Parathyroid adenoma (tissue), 2 donors: ENCODE measurements at regions not wholly inside any gene's neighbourhood (a gene's known extent, or its start where the extent isn't known, plus 50 kb on each side); places are given as distances from the start of the nearest gene placed in this dataset.

ENCODE experiments used
- H2AFZ ChIP-seq: fragments of 300-600 bp; sonication (generic); one replicate; pipeline ENCODE4 v1.7.0; 2017; ENCODE audit warnings: antibody characterized with exemption, mild to moderate bottlenecking
- H3K27ac ChIP-seq: fragments of 300-600 bp; sonication (generic); one replicate; pipeline ENCODE4 v1.7.0; 2017
- H3K27me3 ChIP-seq: fragments of 300-600 bp; sonication (generic); one replicate; pipeline ENCODE4 v1.7.0; 2017; ENCODE audit warnings: low read length; ENCODE audit not compliant: control insufficient read depth, insufficient read depth
- H3K36me3 ChIP-seq: fragments of 300-600 bp; sonication (generic); one replicate; pipeline ENCODE4 v1.7.0; 2017; ENCODE audit warnings: low read length; ENCODE audit not compliant: control insufficient read depth, insufficient read depth
- H3K4me1 ChIP-seq: fragments of 300-600 bp; sonication (generic); one replicate; pipeline ENCODE4 v1.7.0; 2017; ENCODE audit warnings: control low read depth
- H3K4me2 ChIP-seq: fragments of 300-600 bp; sonication (generic); one replicate; pipeline ENCODE4 v1.7.0; 2017; ENCODE audit warnings: low read length
- H3K4me3 ChIP-seq: fragments of 300-600 bp; sonication (generic); one replicate; pipeline ENCODE4 v1.7.0; 2017; ENCODE audit warnings: low read depth, low read length
- H3K79me2 ChIP-seq: fragments of 300-600 bp; sonication (generic); one replicate; pipeline ENCODE4 v1.7.0; 2017; ENCODE audit warnings: control low read depth
- H3K9ac ChIP-seq: fragments of 300-600 bp; sonication (generic); one replicate; pipeline ENCODE4 v1.7.0; 2017; ENCODE audit warnings: mild to moderate bottlenecking
- H3K9me3 ChIP-seq: fragments of 300-600 bp; sonication (generic); one replicate; pipeline ENCODE4 v1.7.0; 2017; ENCODE audit warnings: low read length; ENCODE audit not compliant: control insufficient read depth
- CTCF ChIP-seq: fragments of 300-600 bp; sonication (generic); IDR thresholded peaks from one replicate; pipeline ENCODE4 v1.7.0; 2017; ENCODE audit warnings: antibody characterized with exemption, mild to moderate bottlenecking
- donor health status: primary hyperparathyroidism.

- H3K4me1 ChIP-seq: no peaks in the 10 kb centered on the region
- H3K4me2 ChIP-seq: no peak overlapping the region
- H3K27ac ChIP-seq: no peak overlapping the region
- H3K27me3 ChIP-seq: no peaks in the 10 kb centered on the region
- H3K36me3 ChIP-seq: no peaks in the 10 kb centered on the region
- H2AFZ ChIP-seq: no peak overlapping the region
- no peak overlapping the region for H3K9ac ChIP-seq
- no peaks in the 10 kb centered on the region for H3K9me3 ChIP-seq
- TF ChIP-seq CTCF: no peak
- no peak overlapping the region for H3K4me3 ChIP-seq
- H3K79me2 ChIP-seq: no peaks in the 10 kb centered on the region
These were observed 174.7 kb upstream of the FBXL17 start for GRCh38 chr5:108556441-108557145.

- Histone ChIP-seq H3K4me3 (no peak overlapping the region), H3K9me3 (no peaks in the 10 kb centered on the region), H3K27me3 (no peaks in the 10 kb centered on the region), H3K9ac (no peak overlapping the region), H3K79me2 (no peaks in the 10 kb centered on the region), H3K27ac (no peak overlapping the region), H2AFZ (no peak overlapping the region), H3K4me1 (no peaks in the 10 kb centered on the region), H3K36me3 (no peaks in the 10 kb centered on the region), H3K4me2 (no peak overlapping the region)
- no peak for TF ChIP-seq CTCF
These were observed 167.0 kb upstream of the FBXL17 start for GRCh38 chr5:108548684-108549596.

- Histone ChIP-seq H3K4me2 (no peak overlapping the region), H3K27ac (no peak overlapping the region), H3K9me3 (no peaks in the 10 kb centered on the region), H3K4me3 (no peak overlapping the region), H3K79me2 (no peaks in the 10 kb centered on the region), H3K27me3 (no peaks in the 10 kb centered on the region), H3K36me3 (no peaks in the 10 kb centered on the region), H3K4me1 (no peaks in the 10 kb centered on the region), H2AFZ (no peak overlapping the region), H3K9ac (no peak overlapping the region)
- TF ChIP-seq CTCF: no peak
These were observed 165.0 kb upstream of the FBXL17 start for GRCh38 chr5:108546939-108547338.

- no peaks in the 10 kb centered on the region for H3K79me2 ChIP-seq
- H3K9ac ChIP-seq: no peak overlapping the region
- no peaks in the 10 kb centered on the region for H3K9me3 ChIP-seq
- H3K4me1 ChIP-seq: no peaks in the 10 kb centered on the region
- no peaks in the 10 kb centered on the region for H3K36me3 ChIP-seq
- no peaks in the 10 kb centered on the region for H3K27me3 ChIP-seq
- no peak overlapping the region for H3K4me3 ChIP-seq
- H3K27ac ChIP-seq: no peak overlapping the region
- H3K4me2 ChIP-seq: no peak overlapping the region
- no peak for TF ChIP-seq CTCF
- no peak overlapping the region for H2AFZ ChIP-seq
These were observed 163.4 kb upstream of the FBXL17 start for GRCh38 chr5:108545301-108545700.
